Trophoblast cell (in vitro differentiated cells and primary cell): ENCODE measurements at regions not wholly inside any gene's neighbourhood (a gene's known extent, or its start where the extent isn't known, plus 50 kb on each side); places are given as distances from the start of the nearest gene placed in this dataset.
"Not testable (repeated sequence)": the region's sequence is repeated elsewhere in the genome, so short reads cannot be mapped to it uniquely, and the experiment has no call there.

Experiments used
- DNase-seq, 2 donors: peaks; one replicate each; pipeline ENCODE4 v3.0.0-alpha.2; 2016
- H2AFZ ChIP-seq: 2 replicates; pipeline ENCODE4 v1.6.1; 2013; ENCODE audit warnings: low read length, moderate library complexity, mild to moderate bottlenecking; ENCODE audit not compliant: insufficient read depth, poor library complexity
- H2AK5ac ChIP-seq: 2 replicates; pipeline ENCODE4 v1.6.1; 2013; ENCODE audit warnings: mild to moderate bottlenecking, low read length
- H2BK120ac ChIP-seq: 2 replicates; pipeline ENCODE4 v1.6.1; 2013; ENCODE audit warnings: low read length, mild to moderate bottlenecking, moderate library complexity; ENCODE audit not compliant: insufficient read depth, poor library complexity
- H2BK12ac ChIP-seq: 2 replicates; pipeline ENCODE4 v1.6.1; 2013; ENCODE audit warnings: mild to moderate bottlenecking, low read length, moderate library complexity
- H2BK5ac ChIP-seq: 2 replicates; pipeline ENCODE4 v1.6.1; 2013; ENCODE audit warnings: low read length, low read depth, moderate library complexity, mild to moderate bottlenecking; ENCODE audit not compliant: poor library complexity
- H3K14ac ChIP-seq: 2 replicates; pipeline ENCODE4 v1.6.1; 2013; ENCODE audit warnings: mild to moderate bottlenecking, low read length
- H3K18ac ChIP-seq: 2 replicates; pipeline ENCODE4 v1.6.1; 2013; ENCODE audit warnings: mild to moderate bottlenecking, low read length
- H3K23ac ChIP-seq: 2 replicates; pipeline ENCODE4 v1.6.1; 2013; ENCODE audit warnings: low read length
- H3K27ac ChIP-seq: 2 replicates; pipeline ENCODE4 v1.5.1; 2013; ENCODE audit warnings: low read depth, mild to moderate bottlenecking, inconsistent platforms, low read length, moderate library complexity
- H3K27me3 ChIP-seq: 2 replicates; pipeline ENCODE4 v1.6.1; 2013; ENCODE audit warnings: inconsistent platforms, mild to moderate bottlenecking, low read length, moderate library complexity; ENCODE audit not compliant: insufficient read depth
- H3K36me3 ChIP-seq, 2 experiments: 1 replicate in 1 of 2; 2 replicates in 1 of 2; pipeline ENCODE4 v1.6.1; 2013; ENCODE audit warnings: low read length in 2 of 2, mild to moderate bottlenecking in 2 of 2, moderate library complexity in 1 of 2; ENCODE audit not compliant: insufficient read depth in 2 of 2, control insufficient read depth in 1 of 2
- H3K4ac ChIP-seq: 2 replicates; pipeline ENCODE4 v1.6.1; 2013; ENCODE audit warnings: low read depth, mild to moderate bottlenecking, low read length, moderate library complexity
- H3K4me1 ChIP-seq, 2 experiments: 1 replicate in 1 of 2; 2 replicates in 1 of 2; pipeline ENCODE4 v1.6.1; 2013; ENCODE audit warnings: low read length in 2 of 2, mild to moderate bottlenecking in 2 of 2, moderate library complexity in 1 of 2; ENCODE audit not compliant: insufficient read depth in 2 of 2, control insufficient read depth in 1 of 2
- H3K4me2 ChIP-seq: 2 replicates; pipeline ENCODE4 v1.6.1; 2013; ENCODE audit warnings: inconsistent platforms, mild to moderate bottlenecking, low read length, moderate library complexity
- H3K4me3 ChIP-seq: 2 replicates; pipeline ENCODE4 v1.5.1; 2013; ENCODE audit warnings: mild to moderate bottlenecking, low read depth, low read length, inconsistent platforms
- H3K79me1 ChIP-seq: one replicate; pipeline ENCODE4 v1.6.1; 2013; ENCODE audit warnings: low read length
- H3K79me2 ChIP-seq: 2 replicates; pipeline ENCODE4 v1.6.1; 2013; ENCODE audit warnings: low read length, mild to moderate bottlenecking; ENCODE audit not compliant: control insufficient read depth, insufficient read depth, poor library complexity
- H3K9ac ChIP-seq: 2 replicates; pipeline ENCODE4 v1.6.1; 2013; ENCODE audit warnings: mild to moderate bottlenecking, low read length
- H3K9me3 ChIP-seq: 2 replicates; pipeline ENCODE4 v1.6.1; 2013; ENCODE audit warnings: low read depth, mild to moderate bottlenecking, control low read depth, inconsistent platforms, low read length; ENCODE audit not compliant: insufficient read depth
- H4K12ac ChIP-seq: 2 replicates; pipeline ENCODE4 v1.6.1; 2013; ENCODE audit warnings: low read depth, mild to moderate bottlenecking, low read length, moderate library complexity
- H4K8ac ChIP-seq: 2 replicates; pipeline ENCODE4 v1.6.1; 2013; ENCODE audit warnings: low read depth, mild to moderate bottlenecking, low read length, moderate library complexity
- H4K91ac ChIP-seq: one replicate; pipeline ENCODE4 v1.6.1; 2013; ENCODE audit warnings: low read depth, mild to moderate bottlenecking, low read length, moderate library complexity
- WGBS: extraction: QIAGEN DNeasy Blood & Tissue Kit; methylation state at CpG from one replicate; pipeline ENCODE4 v1.1.7; 2013; ENCODE audit warnings: missing lambda C conversion rate; ENCODE audit not compliant: insufficient read length, insufficient coverage; ENCODE audit errors: extremely low coverage; 5-methylcytosine and 5-hydroxymethylcytosine counted together

DNA sequence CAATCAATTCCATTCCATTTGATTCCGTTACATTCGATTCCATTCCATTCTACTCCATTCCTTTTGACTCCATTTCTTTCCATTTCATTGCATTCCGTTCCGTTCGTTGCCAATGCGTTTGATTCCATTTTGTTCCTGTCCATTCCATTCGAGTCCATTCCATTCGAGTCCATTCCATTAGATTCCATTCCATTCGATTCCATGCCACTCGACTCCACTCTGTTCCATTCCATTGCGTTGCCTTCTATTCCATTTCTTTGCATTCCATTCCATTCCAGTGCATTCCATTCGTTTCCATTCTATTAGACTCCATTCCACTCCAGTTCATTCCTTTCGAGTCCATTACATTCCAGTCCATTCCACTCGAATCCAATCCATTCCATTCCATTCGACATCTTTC, 2587.5 kb upstream of the TPTE start:
- Histone ChIP-seq H2BK5ac (no peak overlapping the region), H3K27me3 (no peaks in the 10 kb centered on the region)
- 100% methylated on average over 6 of the region's 15 CpGs for WGBS

DNA sequence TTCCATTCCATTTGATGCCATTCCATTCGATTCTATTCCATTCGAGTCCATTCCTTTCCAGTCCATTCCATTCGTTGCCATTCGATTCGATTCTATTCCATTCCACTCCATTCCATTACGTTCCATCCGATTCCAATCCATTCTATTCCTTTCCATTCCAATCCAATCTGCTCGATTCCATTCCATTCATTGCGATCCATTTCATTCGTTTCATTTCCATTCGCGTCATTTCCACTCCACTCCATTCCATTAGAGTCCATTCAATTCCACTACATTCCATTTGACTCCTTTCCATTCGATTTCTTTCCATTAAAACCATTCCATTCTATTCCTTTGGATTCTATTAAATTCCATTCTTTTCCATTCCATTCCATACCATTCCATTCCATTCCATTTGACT, 2584.1 kb upstream of the TPTE start:
- not testable (repeated sequence) for H3K4ac ChIP-seq, H3K27me3 ChIP-seq, H2BK12ac ChIP-seq, H2BK5ac ChIP-seq, H3K9ac ChIP-seq, H2BK120ac ChIP-seq, H3K79me2 ChIP-seq, H3K18ac ChIP-seq, H3K79me1 ChIP-seq, H3K23ac ChIP-seq, H4K91ac ChIP-seq, H2AK5ac ChIP-seq, H4K12ac ChIP-seq, H3K4me2 ChIP-seq, H3K4me1 ChIP-seq, H3K27ac ChIP-seq, H3K9me3 ChIP-seq, DNase-seq, H3K4me3 ChIP-seq, H4K8ac ChIP-seq, H3K36me3 ChIP-seq, H3K14ac ChIP-seq, H2AFZ ChIP-seq
- WGBS: 100% methylated on average over 11 of the region's 13 CpGs

More for the DNA sequence above, 2587.5 kb upstream of the TPTE start:
- Histone ChIP-seq H3K18ac (no peak overlapping the region), H2AK5ac (no peak overlapping the region), H3K14ac (no peak overlapping the region), H3K23ac (no peak overlapping the region), H3K27ac (no peak overlapping the region), H2AFZ (no peak overlapping the region), H2BK120ac (no peak overlapping the region), H3K9me3 (peaks cover 2% of the 10 kb centered on the region), H4K12ac (no peak overlapping the region), H3K4ac (no peak overlapping the region), H2BK12ac (no peak overlapping the region), H4K8ac (no peak overlapping the region), H3K4me1 (no peaks in the 10 kb centered on the region), H3K79me2 (no peaks in the 10 kb centered on the region), H3K9ac (no peak overlapping the region), H3K36me3 (no peaks in the 10 kb centered on the region), H4K91ac (no peak overlapping the region), H3K4me3 (no peak overlapping the region), H3K79me1 (no peaks in the 10 kb centered on the region), H3K4me2 (no peak overlapping the region)
- DNase-seq: no peak

DNA sequence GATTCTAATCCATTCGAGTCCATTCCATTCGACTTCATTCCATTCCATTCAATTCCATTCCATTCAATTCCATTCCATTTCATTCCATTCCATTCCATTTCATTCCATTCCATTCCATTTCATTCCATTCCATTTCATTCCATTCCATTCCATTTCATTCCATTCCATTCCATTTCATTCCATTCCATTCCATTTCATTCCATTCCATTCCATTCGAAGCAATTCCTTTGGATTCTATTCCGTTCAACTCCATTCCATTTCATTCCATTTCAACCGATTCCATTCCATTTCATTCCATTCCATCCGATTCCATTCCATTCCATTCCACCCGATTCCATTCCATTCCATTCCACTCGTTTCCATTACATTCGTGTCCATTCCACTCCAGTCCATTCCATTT, 2583.2 kb upstream of the TPTE start:
- H4K12ac ChIP-seq, H3K4me3 ChIP-seq: not testable (repeated sequence)

DNA sequence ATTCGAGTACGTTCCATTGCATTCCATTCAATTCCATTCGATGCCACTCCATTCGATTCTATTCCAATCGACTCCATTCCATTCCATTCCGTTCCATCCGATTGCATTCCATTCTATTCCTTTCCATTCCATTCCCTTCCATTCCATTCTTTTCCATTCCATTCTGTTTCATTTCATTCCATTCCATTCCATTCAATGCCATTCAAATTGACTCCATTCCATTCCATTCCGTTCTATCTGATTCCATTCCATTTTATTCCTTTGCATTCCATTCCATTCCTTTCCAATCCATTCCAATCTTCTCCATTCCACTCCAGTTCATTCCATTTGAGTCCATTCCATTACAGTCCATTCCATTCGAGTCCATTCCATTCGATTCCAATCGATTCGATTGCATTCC, 2580.0 kb upstream of the TPTE start:
- H3K36me3 ChIP-seq, H3K23ac ChIP-seq, H4K91ac ChIP-seq, H3K79me2 ChIP-seq, H3K4me1 ChIP-seq, H3K4ac ChIP-seq, H3K27ac ChIP-seq, H2BK120ac ChIP-seq, H2BK12ac ChIP-seq, DNase-seq, H3K9ac ChIP-seq, H2BK5ac ChIP-seq, H3K4me2 ChIP-seq, H4K8ac ChIP-seq, H3K27me3 ChIP-seq, H2AFZ ChIP-seq, H4K12ac ChIP-seq, H3K18ac ChIP-seq, H3K9me3 ChIP-seq, H3K4me3 ChIP-seq, H3K14ac ChIP-seq, H2AK5ac ChIP-seq, H3K79me1 ChIP-seq: not testable (repeated sequence)
- 100% methylated on average over 9 of the region's 12 CpGs for WGBS

More for the DNA sequence above, 2583.2 kb upstream of the TPTE start:
- not testable (repeated sequence) for H3K4me2 ChIP-seq, H3K79me1 ChIP-seq, H2BK120ac ChIP-seq, H2AK5ac ChIP-seq, H3K79me2 ChIP-seq, H3K4me1 ChIP-seq, H3K23ac ChIP-seq, H3K9me3 ChIP-seq, H3K27ac ChIP-seq, H3K36me3 ChIP-seq, H3K18ac ChIP-seq, H3K27me3 ChIP-seq, H3K4ac ChIP-seq, DNase-seq, H3K9ac ChIP-seq, H4K8ac ChIP-seq, H2BK12ac ChIP-seq, H2BK5ac ChIP-seq, H2AFZ ChIP-seq, H4K91ac ChIP-seq, H3K14ac ChIP-seq
- WGBS: over 99% methylated on average over 9 of the region's 9 CpGs
